ENCODE measurements at regions not wholly inside any gene's neighbourhood (a gene's known extent, or its start where the extent isn't known, plus 50 kb on each side); places are given as distances from the start of the nearest gene placed in this dataset.

- H3K9me2 ChIP-seq (ENCODE audit: insufficient read depth, low read length): no peaks in the 10 kb centered on the region
- H2AFZ ChIP-seq (ENCODE audit: low read length): no peak overlapping the region
- no TSS peak for BruUV-seq (replicated peaks)
- ChIA-PET CTCF (ENCODE audit: unreplicated experiment) (no interaction called here), POLR2A (interaction anchor here (0.6 to 0.9 kb wide), 3 partner anchors 10 to 1306 kb away, joined by 3 to 4 read pairs (median 3); no protein-coding TSS in a partner anchor)
- no peak overlapping the region for H3K27ac ChIP-seq (ENCODE audit: low read depth, low read length, poor library complexity, severe bottlenecking)
- H3K4me3 ChIP-seq (ENCODE audit: low read depth, low read length, poor library complexity, severe bottlenecking): no peak overlapping the region
- H3K79me2 ChIP-seq (ENCODE audit: insufficient read depth, low read depth, low read length): no peaks in the 10 kb centered on the region
- no peaks in the 10 kb centered on the region for H3K36me3 ChIP-seq (ENCODE audit: insufficient read depth, low read length)
- DNase-seq (ENCODE audit: low spot score): no peak
- TF ChIP-seq EZH2phosphoT487 (IDR thresholded peaks at IDR 0.05; ENCODE audit: borderline replicate concordance, low read depth, low read length) (no peak), CTCF (conservative IDR thresholded peaks at IDR 0.05; ENCODE audit: low read length) (no peak)
- no peak overlapping the region for H3K4me2 ChIP-seq (ENCODE audit: low read length)
- no peaks in the 10 kb centered on the region for H3K9me3 ChIP-seq (ENCODE audit: low read length)
- H4K20me1 ChIP-seq (ENCODE audit: insufficient read depth, low read length): no peaks in the 10 kb centered on the region
- H3K4me1 ChIP-seq (ENCODE audit: insufficient read depth, low read length, poor library complexity, severe bottlenecking): no peaks in the 10 kb centered on the region
- intact Hi-C loops (cut with micrococcal nuclease; ENCODE audit: unreplicated experiment): no loop called here
Measured at GRCh38 chr13:73671732-73672131, 462.5 kb downstream of the KLF12 start.

GRCh38 chr13:73671011-73671410, 463.2 kb downstream of the KLF12 start:
- H3K36me3 ChIP-seq (ENCODE audit: insufficient read depth, low read length): no peaks in the 10 kb centered on the region
- no peak overlapping the region for H2AFZ ChIP-seq (ENCODE audit: low read length)
- POLR2A ChIA-PET: no interaction called here
- no peaks in the 10 kb centered on the region for H4K20me1 ChIP-seq (ENCODE audit: insufficient read depth, low read length)
- no peaks in the 10 kb centered on the region for H3K9me2 ChIP-seq (ENCODE audit: insufficient read depth, low read length)
- H3K4me3 ChIP-seq (ENCODE audit: low read depth, low read length, poor library complexity, severe bottlenecking): no peak overlapping the region
- intact Hi-C loops (cut with micrococcal nuclease; ENCODE audit: unreplicated experiment): no loop called here
- no peak overlapping the region for H3K27ac ChIP-seq (ENCODE audit: low read depth, low read length, poor library complexity, severe bottlenecking)
- H3K79me2 ChIP-seq (ENCODE audit: insufficient read depth, low read depth, low read length): no peaks in the 10 kb centered on the region
- no peak overlapping the region for H3K4me2 ChIP-seq (ENCODE audit: low read length)
- CTCF ChIA-PET (ENCODE audit: unreplicated experiment): no interaction called here
- H3K9me3 ChIP-seq (ENCODE audit: low read length): no peaks in the 10 kb centered on the region
- H3K4me1 ChIP-seq (ENCODE audit: insufficient read depth, low read length, poor library complexity, severe bottlenecking): no peaks in the 10 kb centered on the region
- BruUV-seq (replicated peaks): no TSS peak
- no peak for TF ChIP-seq CTCF (conservative IDR thresholded peaks at IDR 0.05; ENCODE audit: low read length)
- no peak for TF ChIP-seq EZH2phosphoT487 (IDR thresholded peaks at IDR 0.05; ENCODE audit: borderline replicate concordance, low read depth, low read length)
- no peak for DNase-seq (ENCODE audit: low spot score)

- intact Hi-C loops (cut with micrococcal nuclease; ENCODE audit: unreplicated experiment): no loop called here
- TF ChIP-seq EZH2phosphoT487 (IDR thresholded peaks at IDR 0.05; ENCODE audit: borderline replicate concordance, low read depth, low read length) (no peak), CTCF (conservative IDR thresholded peaks at IDR 0.05; ENCODE audit: low read length) (no peak)
- H3K9me3 ChIP-seq (ENCODE audit: low read length): no peaks in the 10 kb centered on the region
- H4K20me1 ChIP-seq (ENCODE audit: insufficient read depth, low read length): no peaks in the 10 kb centered on the region
- H3K36me3 ChIP-seq (ENCODE audit: insufficient read depth, low read length): no peaks in the 10 kb centered on the region
- no peaks in the 10 kb centered on the region for H3K4me1 ChIP-seq (ENCODE audit: insufficient read depth, low read length, poor library complexity, severe bottlenecking)
- no peak for DNase-seq (ENCODE audit: low spot score)
- CTCF ChIA-PET (ENCODE audit: unreplicated experiment): no interaction called here
- no peaks in the 10 kb centered on the region for H3K9me2 ChIP-seq (ENCODE audit: insufficient read depth, low read length)
- no TSS peak for BruUV-seq (replicated peaks)
- no peak overlapping the region for H3K4me3 ChIP-seq (ENCODE audit: low read depth, low read length, poor library complexity, severe bottlenecking)
- H3K27ac ChIP-seq (ENCODE audit: low read depth, low read length, poor library complexity, severe bottlenecking): no peak overlapping the region
- H3K79me2 ChIP-seq (ENCODE audit: insufficient read depth, low read depth, low read length): no peaks in the 10 kb centered on the region
- H2AFZ ChIP-seq (ENCODE audit: low read length): no peak overlapping the region
- no peak overlapping the region for H3K4me2 ChIP-seq (ENCODE audit: low read length)
- POLR2A ChIA-PET: interaction anchor here (0.6 to 0.8 kb wide), 2 partner anchors 16 to 619 kb away, joined by 3 to 7 read pairs; no protein-coding TSS in a partner anchor
Measured at GRCh38 chr13:73667756-73668155, 466.4 kb downstream of the KLF12 start.
